HG03342 (cell line): ENCODE measurements at regions not wholly inside any gene's neighbourhood (a gene's known extent, or its start where the extent isn't known, plus 50 kb on each side); places are given as distances from the start of the nearest gene placed in this dataset.

Source experiments
- ATAC-seq: cut with Tn5 transposase; IDR thresholded peaks from one replicate; pipeline ENCODE4 v1.9.1; 2021; ENCODE audit warnings: mild to moderate bottlenecking, moderate library complexity; ENCODE audit not compliant: unreplicated experiment

GRCh38 chr6:11366183-11366933 lies 133.9 kb upstream of the NEDD9 start:
- peak; percentile 69 for ATAC-seq

- no peak for ATAC-seq
These were observed 132.5 kb upstream of the NEDD9 start for GRCh38 chr6:11364971-11365397.

GRCh38 chr6:11363881-11364576 lies 131.6 kb upstream of the NEDD9 start:
- no peak for ATAC-seq

DNA sequence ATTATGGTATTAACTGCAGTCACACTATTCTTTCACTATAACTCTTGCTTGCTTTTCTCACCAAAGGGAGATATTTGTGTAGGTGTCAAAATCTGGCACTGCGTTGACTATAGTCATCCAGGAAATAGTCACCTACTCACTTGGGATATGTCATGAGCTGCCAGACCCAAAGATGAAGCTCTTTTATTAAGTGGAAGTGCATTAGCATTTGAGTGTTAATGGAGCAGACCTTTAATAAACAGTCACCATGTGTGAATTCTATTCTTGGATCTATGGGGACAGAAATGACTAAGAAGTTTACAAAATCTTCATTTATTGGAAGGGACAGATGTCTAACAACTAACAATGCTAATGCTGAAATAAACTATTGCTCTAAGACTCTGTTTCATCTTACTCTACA lies 130.1 kb upstream of the NEDD9 start:
- no peak for ATAC-seq

DNA sequence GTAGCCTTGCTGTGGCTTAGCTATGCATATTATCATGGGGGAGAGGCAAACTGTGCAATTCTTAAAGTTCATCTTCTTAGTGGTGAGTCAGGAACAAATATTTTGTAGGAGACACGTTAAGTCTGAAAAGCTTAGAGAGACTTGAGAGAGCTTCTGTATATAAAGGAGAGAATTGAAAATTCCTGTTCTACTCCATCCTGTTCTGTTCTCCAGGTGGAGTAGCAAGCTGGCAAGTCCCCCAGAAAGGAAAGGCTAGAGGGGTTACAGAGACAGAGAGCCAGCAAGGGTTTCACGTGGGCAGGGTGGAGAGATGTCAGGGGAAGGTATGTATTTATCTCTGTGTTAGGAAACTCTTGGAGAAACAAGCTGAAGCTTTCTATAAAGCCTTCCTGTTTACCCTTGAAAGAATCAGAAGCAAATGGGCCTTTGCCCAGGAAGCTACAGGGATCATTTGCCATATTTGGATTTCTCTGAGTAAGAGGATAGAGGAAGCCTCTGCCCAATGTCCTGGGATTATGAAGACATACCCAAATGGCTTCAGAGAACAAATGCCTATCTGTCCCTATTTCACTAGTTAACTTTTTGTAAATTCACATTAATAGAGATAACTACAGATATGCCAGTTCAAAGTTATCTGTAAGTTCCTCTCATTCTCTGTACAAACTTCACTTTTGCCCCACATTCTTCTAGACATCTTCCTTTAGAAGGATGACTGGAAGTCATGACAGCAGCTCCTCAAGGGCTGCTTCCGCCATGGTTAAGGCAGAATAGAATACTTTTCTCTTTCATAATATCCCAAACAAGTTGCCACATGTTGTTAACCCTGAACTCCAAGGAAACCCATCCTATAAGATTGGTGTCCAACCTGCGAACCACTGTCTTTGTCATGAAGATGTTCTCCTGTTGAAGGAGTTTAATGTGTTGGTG lies 126.7 kb upstream of the NEDD9 start:
- ATAC-seq, result no peak

GRCh38 chr6:11357285-11357684 lies 124.8 kb upstream of the NEDD9 start:
- no peak for ATAC-seq

DNA sequence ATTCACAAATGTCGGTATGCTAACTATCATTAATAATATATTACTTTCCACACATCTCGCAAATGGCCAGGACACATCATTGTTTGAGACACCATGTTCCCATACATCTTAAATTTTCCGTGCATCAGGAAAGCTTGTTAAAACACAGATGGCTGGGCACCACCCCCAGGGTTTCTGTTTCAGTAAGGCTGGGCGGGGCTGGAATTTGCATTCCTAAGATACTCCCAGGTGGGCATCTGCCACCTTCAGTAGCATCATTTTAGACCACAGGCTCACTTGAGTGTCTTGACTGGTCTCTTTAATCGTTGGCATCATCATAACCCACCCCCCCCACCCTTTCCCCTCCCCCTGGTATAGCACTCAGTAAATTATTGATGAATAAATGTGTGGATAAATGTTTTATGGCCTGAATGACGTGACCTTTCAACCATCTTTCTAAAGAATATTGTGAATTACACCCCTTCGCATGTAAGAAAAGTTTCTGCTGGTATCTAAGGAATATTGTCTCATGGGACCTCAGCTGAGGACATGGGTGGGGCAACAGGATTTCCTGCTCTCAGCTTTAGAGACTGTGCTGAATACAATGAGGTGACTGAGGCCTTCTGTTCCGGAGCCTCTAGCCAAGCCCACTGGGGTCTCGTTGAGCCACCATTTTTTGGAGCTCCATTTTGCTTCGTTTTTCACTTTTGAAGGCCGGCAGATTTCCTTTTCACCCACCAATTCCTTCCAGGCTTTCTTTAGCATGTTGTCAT lies 124.1 kb upstream of the NEDD9 start:
- ATAC-seq, result no peak

GRCh38 chr6:11353921-11354389 lies 121.5 kb upstream of the NEDD9 start:
- peak; percentile 61 for ATAC-seq

- ATAC-seq, result no peak
These were observed 117.8 kb upstream of the NEDD9 start for GRCh38 chr6:11350294-11350693.

- no peak for ATAC-seq
These were observed 117.4 kb upstream of the NEDD9 start for GRCh38 chr6:11349880-11350279.

GRCh38 chr6:11346516-11346915 lies 114.0 kb upstream of the NEDD9 start:
- peak; percentile 69 for ATAC-seq

- no peak for ATAC-seq
These were observed 113.1 kb upstream of the NEDD9 start for GRCh38 chr6:11345536-11345935.

DNA sequence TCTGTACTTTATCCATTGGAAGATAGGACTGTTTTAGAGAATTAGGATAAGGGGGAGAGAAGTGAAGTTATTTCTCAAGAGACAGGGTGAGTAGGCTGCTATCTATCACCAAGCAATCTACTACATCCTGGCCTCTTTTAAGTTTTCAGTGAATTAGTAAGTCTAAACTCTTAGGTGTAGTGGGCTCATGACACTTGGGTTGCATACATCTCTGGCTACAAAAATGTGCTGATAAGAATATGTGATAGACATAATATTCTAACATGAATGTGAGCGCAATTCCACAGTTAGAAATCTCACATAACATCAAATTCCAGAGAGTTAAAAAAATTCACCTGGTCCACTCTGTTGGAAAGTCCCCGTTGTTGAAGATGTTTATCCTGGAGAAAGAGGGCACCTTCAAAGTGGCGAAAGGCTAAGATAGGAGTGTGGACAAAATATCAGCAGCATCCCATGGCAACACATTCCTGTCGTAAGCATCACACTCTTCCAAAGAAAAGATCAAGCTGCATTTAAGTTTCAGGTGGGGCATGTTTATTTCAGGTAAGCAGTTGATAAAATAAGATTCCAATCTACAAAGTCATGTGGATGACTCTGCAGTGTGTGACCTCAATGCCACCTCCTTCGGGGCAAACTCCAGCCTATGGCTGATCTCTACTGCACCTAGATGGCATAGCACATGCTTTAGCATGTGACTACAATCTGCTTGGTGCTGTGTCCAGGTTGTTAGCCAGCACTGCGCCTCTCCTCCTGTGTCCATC lies 111.7 kb upstream of the NEDD9 start:
- no peak for ATAC-seq

- no peak for ATAC-seq
These were observed 109.4 kb upstream of the NEDD9 start for GRCh38 chr6:11341867-11342266.

GRCh38 chr6:11341303-11341702 lies 108.8 kb upstream of the NEDD9 start:
- ATAC-seq, result no peak

DNA sequence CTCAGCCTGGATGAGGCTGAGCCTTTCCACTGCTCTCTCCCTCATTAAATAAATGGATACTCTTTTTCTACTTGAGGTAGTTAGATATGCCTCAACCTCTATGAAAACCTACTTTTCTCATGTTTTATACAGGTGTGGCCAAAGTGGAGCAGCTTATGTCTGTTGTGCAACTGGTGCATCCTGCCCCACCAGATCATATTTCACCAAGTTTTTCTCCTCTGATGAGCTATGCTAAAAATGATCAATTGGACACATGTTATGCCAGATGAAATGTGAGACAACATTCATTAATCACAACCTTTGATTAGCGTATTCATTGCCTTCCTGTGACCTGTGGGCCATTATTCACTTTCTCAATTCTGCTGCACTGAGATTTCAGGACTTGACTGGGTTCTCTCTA lies 106.9 kb upstream of the NEDD9 start:
- no peak for ATAC-seq

GRCh38 chr6:11337306-11337705 lies 104.8 kb upstream of the NEDD9 start:
- no peak for ATAC-seq

- ATAC-seq, result no peak
These were observed 103.4 kb upstream of the NEDD9 start for GRCh38 chr6:11335826-11336225.

DNA sequence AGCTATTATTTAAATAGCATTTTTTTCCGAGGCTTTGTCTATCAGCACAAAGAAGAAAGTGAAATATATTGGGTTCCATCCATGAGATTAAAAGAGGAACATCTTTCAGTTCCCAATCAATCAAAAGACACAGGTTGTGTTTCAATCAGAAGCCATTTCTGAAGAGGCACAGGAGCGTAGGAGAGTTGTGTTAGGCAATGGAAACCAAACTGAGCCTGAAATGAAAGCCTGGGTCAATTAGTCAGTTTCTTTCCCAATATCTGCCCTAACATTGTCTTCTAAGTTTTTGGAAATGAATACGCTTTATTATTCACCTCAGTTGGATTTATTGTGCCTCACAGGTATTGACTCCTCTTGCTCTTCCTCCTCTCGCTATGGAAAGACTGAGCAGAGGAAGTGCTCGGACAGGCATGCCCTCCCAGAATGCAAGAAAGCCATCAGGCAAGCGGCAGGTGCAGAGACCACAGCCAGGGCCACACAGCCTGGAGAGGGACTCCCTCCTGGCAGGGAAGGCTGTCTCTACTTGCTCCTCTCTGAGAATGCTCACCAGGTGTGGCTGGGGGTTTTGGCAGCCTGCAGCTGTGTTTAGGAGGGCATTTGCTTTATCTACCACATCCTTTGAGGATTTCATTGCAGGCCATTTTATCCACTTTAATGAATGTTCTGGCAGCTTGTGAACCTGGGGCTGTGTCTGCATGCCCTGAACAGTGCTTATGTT lies 100.8 kb upstream of the NEDD9 start:
- ATAC-seq, result peak; percentile 46
